Keratinocyte (primary cell): ENCODE measurements at regions not wholly inside any gene's neighbourhood (a gene's known extent, or its start where the extent isn't known, plus 50 kb on each side); places are given as distances from the start of the nearest gene placed in this dataset.

ENCODE experiments used
- DNase-seq: peaks from one replicate; pipeline ENCODE4 v3.0.0-alpha.2; 2011; ENCODE audit warnings: low read depth, missing footprints, low spot score
- FAIRE-seq: peaks from 2 replicates; lab custom pipeline; 2011; peaks lifted over from hg19 to GRCh38; lab: Jason Lieb, UNC
- H2AFZ ChIP-seq: 2 replicates; pipeline ENCODE4 v1.6.0; 2012; ENCODE audit warnings: low read length, control low read depth, inconsistent platforms; ENCODE audit not compliant: control insufficient read depth
- H3K27ac ChIP-seq: 2 replicates; pipeline ENCODE4 v1.5.1; 2011; ENCODE audit warnings: low read length; ENCODE audit not compliant: control insufficient read depth, insufficient read depth
- H3K27me3 ChIP-seq: 3 replicates; pipeline ENCODE4 v1.6.0; 2011; ENCODE audit warnings: low read length; ENCODE audit not compliant: control insufficient read depth, insufficient read depth; ENCODE audit errors: extremely low read depth
- H3K36me3 ChIP-seq, 2 experiments: 2 replicates in 1 of 2; 3 replicates in 1 of 2; pipeline ENCODE4 v1.5.1; 2011; ENCODE audit warnings: low read length in 2 of 2, mild to moderate bottlenecking in 1 of 2; ENCODE audit not compliant: control insufficient read depth in 2 of 2, insufficient read depth in 2 of 2; ENCODE audit errors: extremely low read depth in 1 of 2
- H3K4me1 ChIP-seq: 3 replicates; pipeline ENCODE4 v1.5.1; 2011; ENCODE audit warnings: low read length; ENCODE audit not compliant: control insufficient read depth, insufficient read depth; ENCODE audit errors: extremely low read depth
- H3K4me2 ChIP-seq: 3 replicates; pipeline ENCODE4 v1.6.0; 2011; ENCODE audit warnings: low read depth, low read length; ENCODE audit not compliant: control insufficient read depth, insufficient read depth; ENCODE audit errors: extremely low read depth
- H3K4me3 ChIP-seq, 3 experiments: fragments of 200-600 bp in 1 of 3; sonication (generic) in 1 of 3; 2 replicates in 2 of 3; 3 replicates in 1 of 3; pipeline ENCODE4 v1.5.1; 2011 to 2016; ENCODE audit warnings: low read length in 3 of 3, mild to moderate bottlenecking in 3 of 3, control low read depth in 2 of 3, inconsistent platforms in 1 of 3, low read depth in 1 of 3, mixed read lengths in 1 of 3, mixed run types in 1 of 3, moderate library complexity in 1 of 3; ENCODE audit not compliant: control insufficient read depth in 2 of 3, insufficient read depth in 2 of 3; ENCODE audit errors: extremely low read depth in 1 of 3
- H3K79me2 ChIP-seq: 2 replicates; pipeline ENCODE4 v1.6.0; 2012; ENCODE audit warnings: low read length; ENCODE audit not compliant: control insufficient read depth, insufficient read depth
- H3K9ac ChIP-seq: 3 replicates; pipeline ENCODE4 v1.6.0; 2011; ENCODE audit warnings: low read length; ENCODE audit not compliant: control insufficient read depth, insufficient read depth; ENCODE audit errors: extremely low read depth
- H3K9me1 ChIP-seq: 3 replicates; pipeline ENCODE4 v1.6.0; 2011; ENCODE audit warnings: low read length; ENCODE audit not compliant: control insufficient read depth, insufficient read depth; ENCODE audit errors: extremely low read depth
- H3K9me3 ChIP-seq: 2 replicates; pipeline ENCODE4 v1.5.1; 2012; ENCODE audit warnings: low read depth, low read length; ENCODE audit not compliant: control insufficient read depth
- H4K20me1 ChIP-seq: 3 replicates; pipeline ENCODE4 v1.6.0; 2011; ENCODE audit warnings: low read length; ENCODE audit not compliant: control insufficient read depth, insufficient read depth; ENCODE audit errors: extremely low read depth
- CTCF ChIP-seq, 3 experiments: IDR thresholded peaks in 1 of 3; conservative IDR thresholded peaks in 1 of 3; optimal IDR thresholded peaks in 1 of 3; 2 replicates in 2 of 3; 3 replicates in 1 of 3; pipeline versions ENCODE3 to v1.5.1; 2011; ENCODE audit warnings: low read length in 3 of 3, mild to moderate bottlenecking in 3 of 3, moderate library complexity in 2 of 3, control low read depth in 1 of 3, inconsistent platforms in 1 of 3; ENCODE audit not compliant: insufficient read depth in 2 of 3; ENCODE audit errors: extremely low read depth in 1 of 3
- EZH2 ChIP-seq: IDR thresholded peaks from one replicate; pipeline ENCODE4 v1.6.1; 2012; ENCODE audit warnings: inconsistent platforms, mild to moderate bottlenecking, low read length, moderate library complexity
- dilution Hi-C: fragments of 300-500 bp; cut with MboI; formaldehyde crosslinking; loops from one replicate; pipeline ENCODE4 v1.7.0; 2020; ENCODE audit warnings: low sequenced_read_pairs; ENCODE audit not compliant: extremely low pct_ligation_motif_present

DNA sequence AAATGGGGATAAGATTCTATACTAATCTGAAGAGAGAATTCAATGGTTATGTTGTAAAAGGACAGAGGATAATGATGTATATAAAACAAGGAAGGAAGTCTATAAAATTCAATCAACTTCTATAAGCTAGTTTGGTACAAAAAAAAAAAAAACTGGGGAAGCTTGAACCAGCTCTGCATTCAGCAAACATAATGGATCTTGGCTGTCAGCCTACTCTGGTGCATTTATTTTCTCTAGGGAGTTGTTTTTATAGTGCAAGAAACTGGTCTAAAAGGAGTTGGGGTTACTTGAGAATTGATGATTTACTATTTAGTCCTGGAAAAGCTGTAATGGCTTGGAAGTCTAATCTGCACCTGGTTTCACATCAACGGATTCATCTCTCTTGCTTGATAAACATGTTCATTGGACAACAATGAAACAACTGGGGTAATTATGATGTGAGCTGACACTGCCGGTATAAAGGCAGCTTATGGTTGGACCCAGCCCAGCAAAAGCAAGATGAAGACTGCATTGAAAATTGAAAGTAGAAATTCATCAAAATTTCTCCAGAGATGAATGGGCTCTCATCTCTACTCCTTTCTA lies 199.4 kb upstream of the NRIP1 start:
- DNase-seq (no peak), FAIRE-seq (no peak)
- H3K4me2 ChIP-seq, result no peak overlapping the region
- H3K27me3 ChIP-seq, result no peaks in the 10 kb centered on the region
- no peaks in the 10 kb centered on the region for H3K9me3 ChIP-seq
- H3K9me1 ChIP-seq, result no peaks in the 10 kb centered on the region
- H3K4me1 ChIP-seq, result no peaks in the 10 kb centered on the region
- H3K4me3 ChIP-seq, result no peak overlapping the region
- H3K27ac ChIP-seq, result no peak overlapping the region
- H2AFZ ChIP-seq, result no peak overlapping the region
- no peaks in the 10 kb centered on the region for H3K79me2 ChIP-seq
- no peak overlapping the region for H3K9ac ChIP-seq
- dilution Hi-C loops, result no loop called here
- no peaks in the 10 kb centered on the region for H4K20me1 ChIP-seq
- TF ChIP-seq EZH2 (no peak), CTCF (optimal IDR thresholded peaks at IDR 0.05 in 1 of 3, IDR thresholded peaks at IDR 0.05 in 1 of 3, conservative IDR thresholded peaks at IDR 0.05 in 1 of 3; ENCODE audit: extremely low read depth in 1 of 3, insufficient read depth in 2 of 3, low read length in 3 of 3) (no peak)
- no peaks in the 10 kb centered on the region for H3K36me3 ChIP-seq

DNA sequence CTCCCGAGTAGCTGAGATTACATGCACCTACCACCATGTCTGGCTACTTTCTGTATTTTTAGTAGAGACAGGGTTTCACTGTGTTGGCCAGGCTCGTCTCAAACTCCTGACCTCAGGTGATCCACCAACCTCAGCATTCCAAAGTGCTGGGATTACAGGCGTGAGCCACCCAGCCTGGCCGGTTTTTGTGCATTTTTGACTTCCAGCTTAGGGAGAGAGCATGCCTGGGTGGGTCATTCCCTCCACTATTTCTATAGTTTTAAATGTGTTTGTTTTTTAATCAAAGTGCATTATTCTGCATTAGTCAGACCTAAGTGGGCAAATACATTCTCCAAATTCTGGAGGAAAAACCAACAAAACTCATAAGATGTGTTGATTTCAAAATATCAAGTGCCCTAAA lies 207.4 kb upstream of the NRIP1 start:
- H3K9ac ChIP-seq, result no peak overlapping the region
- TF ChIP-seq CTCF (optimal IDR thresholded peaks at IDR 0.05 in 1 of 3, IDR thresholded peaks at IDR 0.05 in 1 of 3, conservative IDR thresholded peaks at IDR 0.05 in 1 of 3; ENCODE audit: extremely low read depth in 1 of 3, insufficient read depth in 2 of 3, low read length in 3 of 3) (no peak), EZH2 (no peak)
- no peaks in the 10 kb centered on the region for H4K20me1 ChIP-seq
- H3K36me3 ChIP-seq, result no peaks in the 10 kb centered on the region
- dilution Hi-C loops, result no loop called here
- no peaks in the 10 kb centered on the region for H3K4me1 ChIP-seq
- no peaks in the 10 kb centered on the region for H3K79me2 ChIP-seq
- H3K9me3 ChIP-seq, result no peaks in the 10 kb centered on the region
- no peaks in the 10 kb centered on the region for H3K9me1 ChIP-seq
- no peak overlapping the region for H3K27ac ChIP-seq
- H3K27me3 ChIP-seq, result no peaks in the 10 kb centered on the region
- no peak for FAIRE-seq
- no peak overlapping the region for H3K4me3 ChIP-seq
- H3K4me2 ChIP-seq, result no peak overlapping the region
- DNase-seq, result no peak
- H2AFZ ChIP-seq, result no peak overlapping the region
